Activated T-cell treated with anti-CD3 and anti-CD28 coated beads, Interleukin-2, amount 50 U/mL, for 4 hours (primary cell): ENCODE measurements at regions not wholly inside any gene's neighbourhood (a gene's known extent, or its start where the extent isn't known, plus 50 kb on each side); places are given as distances from the start of the nearest gene placed in this dataset.

Experiments
- ATAC-seq, 2 donors: fragments of 200-7000 bp; cut with Tn5 transposase; one replicate each; pipeline ENCODE4 v1.10.0; 2021
- DNase-seq: peaks from one replicate; pipeline ENCODE4 v3.0.0-alpha.2; 2020
- H3K27me3 Mint-ChIP-seq: one replicate; pipeline ENCODE4 v1.8.0; 2021; ENCODE audit warnings: low read depth, mixed read lengths
- H3K36me3 Mint-ChIP-seq: one replicate; pipeline ENCODE4 v1.8.0; 2022; ENCODE audit warnings: mixed read lengths; ENCODE audit not compliant: insufficient read depth
- H3K4me1 Mint-ChIP-seq: one replicate; pipeline ENCODE4 v1.8.0; 2021; ENCODE audit warnings: low read depth, mixed read lengths
- H3K4me3 Mint-ChIP-seq: one replicate; pipeline ENCODE4 v1.8.0; 2021; ENCODE audit warnings: mild to moderate bottlenecking, moderate library complexity, mixed read lengths
- H3K9me3 Mint-ChIP-seq: one replicate; pipeline ENCODE4 v1.8.0; 2021; ENCODE audit warnings: mixed read lengths

DNA sequence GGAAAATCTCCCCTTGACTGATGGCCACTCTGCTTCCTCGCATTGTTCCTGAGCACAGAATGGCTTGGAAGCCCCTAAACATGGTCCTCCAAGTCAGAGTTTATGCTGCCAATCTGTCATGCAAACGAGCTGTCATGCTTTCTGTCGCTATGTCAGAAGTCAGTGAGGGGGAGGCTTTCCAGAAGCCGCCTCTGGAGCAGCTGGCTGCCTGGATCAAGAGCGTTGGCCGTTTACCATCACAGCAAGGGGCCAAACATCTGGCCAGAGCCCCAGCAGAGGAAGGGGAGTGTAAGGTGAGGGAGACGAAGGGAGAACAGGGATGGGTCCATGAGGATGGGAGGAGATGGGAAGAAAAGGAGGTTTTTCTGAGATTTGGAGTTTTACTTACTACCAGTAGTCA is 372.6 kb upstream of the NR2F2 start:
- peaks cover 28% of the 10 kb centered on the region for H3K9me3 Mint-ChIP-seq
- ATAC-seq (no peak), DNase-seq (no peak)
- H3K27me3 Mint-ChIP-seq = no peaks in the 10 kb centered on the region
- no peaks in the 10 kb centered on the region for H3K4me1 Mint-ChIP-seq
- no peaks in the 10 kb centered on the region for H3K36me3 Mint-ChIP-seq
- no peak overlapping the region for H3K4me3 Mint-ChIP-seq

DNA sequence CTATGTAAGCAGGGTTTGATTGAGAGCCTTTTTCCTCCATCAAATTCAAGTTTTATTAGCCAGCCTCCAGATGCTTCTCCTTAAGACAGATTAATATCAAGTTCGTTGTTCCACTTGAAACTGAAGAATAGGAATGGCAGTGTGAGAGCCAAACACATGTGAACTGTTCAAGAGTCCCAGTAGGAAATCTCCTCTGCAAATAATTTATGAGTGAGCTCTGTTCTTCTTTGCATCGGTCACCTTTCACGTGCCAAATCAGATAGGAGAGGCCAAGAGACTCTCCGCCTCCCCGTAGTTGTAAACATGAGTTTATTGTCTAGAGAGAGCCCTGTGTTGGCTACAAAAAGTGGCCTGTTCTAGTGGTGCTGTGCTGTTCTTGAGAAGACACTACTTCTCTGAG is 372.1 kb upstream of the NR2F2 start:
- Mint-ChIP-seq H3K4me3 (no peak overlapping the region), H3K27me3 (no peaks in the 10 kb centered on the region), H3K4me1 (no peaks in the 10 kb centered on the region), H3K36me3 (no peaks in the 10 kb centered on the region), H3K9me3 (peaks cover 28% of the 10 kb centered on the region)
- no peak for ATAC-seq
- no peak for DNase-seq

DNA sequence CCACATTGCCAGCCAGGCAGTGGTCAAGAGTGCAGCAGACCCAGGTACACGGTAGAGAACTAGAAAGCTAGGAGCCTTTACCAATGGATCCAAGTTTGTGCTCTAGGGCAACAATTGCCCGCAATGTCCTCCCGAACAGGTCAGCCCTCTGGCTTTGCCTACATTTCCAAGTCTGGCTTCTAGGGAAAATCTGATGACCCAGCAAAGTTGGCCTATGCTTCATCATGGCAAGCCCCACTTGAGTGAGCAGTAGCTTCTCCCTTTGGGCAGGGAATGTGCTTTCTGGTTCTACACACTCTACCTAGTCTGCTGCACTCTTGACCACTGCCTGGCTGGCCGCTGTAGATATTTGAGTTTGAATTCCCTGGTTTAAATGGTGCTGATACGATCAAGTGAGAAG is 361.6 kb upstream of the NR2F2 start:
- H3K4me3 Mint-ChIP-seq = no peak overlapping the region
- no peak for DNase-seq
- H3K36me3 Mint-ChIP-seq = no peaks in the 10 kb centered on the region
- no peaks in the 10 kb centered on the region for H3K4me1 Mint-ChIP-seq
- H3K9me3 Mint-ChIP-seq = no peaks in the 10 kb centered on the region
- ATAC-seq = no peak
- H3K27me3 Mint-ChIP-seq = no peaks in the 10 kb centered on the region

DNA sequence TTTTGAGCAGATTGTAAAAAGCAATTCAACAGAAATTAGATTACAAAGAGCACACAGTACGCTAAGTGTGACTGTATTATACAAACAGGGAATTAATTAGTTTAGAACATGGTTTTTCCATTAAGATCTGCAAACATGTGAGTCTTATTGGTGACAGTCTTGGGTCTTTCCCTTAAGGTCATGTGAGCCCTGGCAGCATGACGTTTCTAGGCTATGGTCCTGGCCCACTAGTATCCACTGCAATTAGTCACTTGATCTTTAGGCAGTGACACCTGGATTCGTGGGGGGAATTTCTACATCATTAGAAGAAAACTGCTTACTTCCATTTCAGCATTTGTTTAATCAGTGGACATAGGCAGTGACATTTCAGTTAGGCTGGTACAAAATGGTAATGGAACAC is 360.2 kb upstream of the NR2F2 start:
- DNase-seq (no peak), ATAC-seq (no peak)
- H3K27me3 Mint-ChIP-seq = no peaks in the 10 kb centered on the region
- H3K4me3 Mint-ChIP-seq = no peak overlapping the region
- H3K9me3 Mint-ChIP-seq = no peaks in the 10 kb centered on the region
- H3K4me1 Mint-ChIP-seq = no peaks in the 10 kb centered on the region
- no peaks in the 10 kb centered on the region for H3K36me3 Mint-ChIP-seq

DNA sequence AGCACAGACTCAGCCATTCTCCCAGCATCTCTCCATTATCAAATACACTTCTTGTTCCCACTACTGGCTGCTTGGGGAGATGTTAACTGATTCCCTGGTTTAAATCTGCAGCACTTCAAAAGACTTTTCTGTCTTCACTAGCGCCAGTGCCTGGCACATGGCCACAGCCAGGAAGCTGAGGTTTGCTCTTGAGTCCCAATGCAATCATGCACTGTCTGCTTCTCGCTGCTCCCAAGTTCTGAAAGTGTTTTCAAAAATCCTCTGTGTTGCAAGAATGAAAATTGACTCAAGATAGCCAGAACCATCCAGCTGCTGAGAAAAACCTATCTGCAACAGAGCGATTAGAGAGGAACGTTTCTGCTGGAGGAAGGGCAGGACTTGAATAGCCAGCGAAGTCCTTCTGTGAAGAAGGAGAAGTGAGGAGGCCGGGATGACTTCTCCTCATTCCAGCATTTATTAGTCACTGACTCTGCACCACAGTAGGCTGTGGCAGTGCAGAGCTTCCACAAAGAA is 358.4 kb upstream of the NR2F2 start:
- ATAC-seq (no peak), DNase-seq (no peak)
- Mint-ChIP-seq H3K27me3 (no peaks in the 10 kb centered on the region), H3K4me3 (no peak overlapping the region), H3K9me3 (no peaks in the 10 kb centered on the region), H3K4me1 (no peaks in the 10 kb centered on the region), H3K36me3 (no peaks in the 10 kb centered on the region)

DNA sequence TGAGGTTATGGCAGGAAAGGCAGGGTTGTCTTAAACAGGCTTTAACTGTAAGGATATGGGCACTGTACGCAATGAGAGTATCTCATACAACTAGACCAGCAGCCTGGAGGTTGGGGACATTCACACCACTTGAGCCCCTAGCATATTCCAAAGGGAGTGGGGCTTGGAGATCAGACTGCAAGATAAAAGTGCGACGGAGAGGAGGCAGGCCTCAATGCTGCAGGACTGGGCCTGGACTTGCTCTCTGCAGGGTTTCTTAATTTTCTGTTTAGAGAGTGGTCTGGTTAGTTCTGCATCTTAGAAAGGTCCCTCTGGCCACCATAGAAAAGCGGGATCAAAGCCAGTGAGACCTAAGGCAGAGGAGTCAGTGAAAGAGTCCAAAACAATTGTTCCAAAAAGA is 357.7 kb upstream of the NR2F2 start:
- Mint-ChIP-seq H3K9me3 (no peaks in the 10 kb centered on the region), H3K4me3 (no peak overlapping the region)

DNA sequence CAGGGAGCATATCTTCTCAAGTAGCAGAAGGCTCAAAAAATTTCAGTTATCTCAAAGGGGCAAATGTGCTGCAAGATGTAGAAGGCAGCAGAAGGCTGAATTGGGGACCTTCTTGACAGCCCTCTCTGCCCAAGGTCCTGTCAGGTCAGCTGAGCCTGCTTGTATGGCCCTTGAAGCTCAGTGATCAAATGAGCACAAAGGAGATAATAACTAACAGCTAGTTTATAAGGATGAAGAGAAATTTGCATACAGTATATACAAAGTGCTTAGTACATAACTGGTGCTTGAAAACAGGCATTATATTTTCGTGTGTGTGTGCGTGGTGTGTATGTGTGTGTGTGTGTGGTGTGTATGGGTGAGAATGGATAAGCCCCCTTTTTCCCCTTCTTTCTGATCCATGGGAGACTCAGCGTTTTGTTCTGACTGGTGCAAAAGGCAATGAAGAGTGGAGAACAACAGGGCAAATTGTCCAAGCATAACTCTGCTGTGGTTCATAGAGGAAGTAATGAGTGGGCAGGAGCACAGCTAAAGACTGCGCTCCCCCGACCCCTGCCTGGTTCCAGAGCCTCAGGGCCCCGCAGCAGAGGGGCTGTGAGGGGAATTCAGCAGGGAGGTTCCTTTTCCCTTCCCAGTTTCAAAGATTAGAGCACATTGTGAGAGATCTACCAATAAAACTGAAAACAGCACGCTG is 356.8 kb upstream of the NR2F2 start:
- H3K4me3 Mint-ChIP-seq = no peak overlapping the region
- H3K9me3 Mint-ChIP-seq = no peaks in the 10 kb centered on the region
- DNase-seq (no peak), ATAC-seq (no peak)
- no peaks in the 10 kb centered on the region for H3K4me1 Mint-ChIP-seq
- H3K27me3 Mint-ChIP-seq = no peaks in the 10 kb centered on the region
- H3K36me3 Mint-ChIP-seq = no peaks in the 10 kb centered on the region

More for the DNA sequence above, 357.7 kb upstream of the NR2F2 start:
- Mint-ChIP-seq H3K27me3 (no peaks in the 10 kb centered on the region), H3K4me1 (no peaks in the 10 kb centered on the region), H3K36me3 (no peaks in the 10 kb centered on the region)
- ATAC-seq (no peak), DNase-seq (no peak)

DNA sequence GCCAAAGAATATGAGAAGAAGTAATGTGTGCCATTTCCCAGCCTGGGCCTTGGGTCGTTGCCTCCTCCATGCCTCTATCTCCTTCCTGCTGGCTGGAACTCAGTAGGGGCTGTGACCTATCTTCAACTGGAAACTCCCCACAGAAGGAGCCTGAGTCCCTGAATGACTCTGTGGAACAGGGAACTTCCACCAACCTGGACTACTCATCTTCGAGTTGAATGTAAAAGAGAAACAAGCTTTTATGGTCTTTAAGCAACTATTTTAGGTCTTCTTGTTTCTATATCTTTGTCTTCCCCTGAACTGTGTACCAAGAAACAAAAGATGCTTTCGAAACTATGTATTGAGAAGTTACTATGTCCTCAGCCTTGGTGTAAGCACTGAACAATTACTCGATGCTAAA is 355.3 kb upstream of the NR2F2 start:
- Mint-ChIP-seq H3K27me3 (peaks cover 3% of the 10 kb centered on the region), H3K4me3 (no peak overlapping the region), H3K4me1 (no peaks in the 10 kb centered on the region), H3K36me3 (no peaks in the 10 kb centered on the region), H3K9me3 (no peaks in the 10 kb centered on the region)
- ATAC-seq (no peak), DNase-seq (no peak)

DNA sequence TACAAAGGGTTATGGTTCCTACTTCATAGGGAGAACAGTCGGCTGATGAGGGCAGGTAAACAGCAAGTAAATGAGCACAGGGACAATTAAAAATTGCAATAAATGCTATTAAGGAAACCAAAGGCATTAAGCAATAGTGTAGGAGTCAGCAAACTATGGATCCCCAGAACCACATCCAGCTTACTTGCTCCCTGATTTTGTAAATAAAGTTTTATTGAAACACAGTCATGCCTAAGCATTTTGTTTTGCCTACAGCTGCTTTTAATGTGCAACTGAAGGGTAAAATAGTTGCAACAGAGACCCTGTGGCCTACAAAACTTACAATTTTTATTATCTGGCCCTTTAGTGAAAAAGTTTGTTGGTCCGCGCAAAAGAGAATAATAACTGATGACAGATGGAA is 351.2 kb upstream of the NR2F2 start:
- no peak overlapping the region for H3K4me3 Mint-ChIP-seq
- ATAC-seq (no peak), DNase-seq (no peak)
- peaks cover 7% of the 10 kb centered on the region for H3K27me3 Mint-ChIP-seq
- no peaks in the 10 kb centered on the region for H3K9me3 Mint-ChIP-seq
- no peaks in the 10 kb centered on the region for H3K36me3 Mint-ChIP-seq
- no peaks in the 10 kb centered on the region for H3K4me1 Mint-ChIP-seq

DNA sequence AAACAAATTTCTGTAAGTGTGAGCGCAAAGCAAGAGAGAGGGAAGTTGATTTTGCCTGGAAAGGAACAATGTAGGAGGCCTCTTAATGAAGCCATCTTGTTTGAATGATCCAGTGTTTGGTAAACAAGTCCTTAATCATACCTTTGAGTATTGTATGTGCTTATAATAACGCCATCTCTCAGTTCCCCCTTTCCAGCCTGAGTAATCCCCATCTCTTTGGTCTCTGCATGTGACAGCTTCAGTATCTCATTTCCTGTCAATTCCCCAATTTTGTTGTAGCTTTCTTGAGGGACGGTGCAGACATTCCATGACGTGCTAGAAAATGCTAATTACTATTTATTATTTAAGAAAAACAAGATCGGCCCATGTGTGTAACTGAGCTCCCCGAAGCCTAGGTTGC is 349.3 kb upstream of the NR2F2 start:
- H3K36me3 Mint-ChIP-seq = no peaks in the 10 kb centered on the region
- H3K4me3 Mint-ChIP-seq = no peak overlapping the region
- H3K9me3 Mint-ChIP-seq = no peaks in the 10 kb centered on the region
- no peaks in the 10 kb centered on the region for H3K4me1 Mint-ChIP-seq
- ATAC-seq = no peak
- H3K27me3 Mint-ChIP-seq = peaks cover 11% of the 10 kb centered on the region
- DNase-seq = no peak

DNA sequence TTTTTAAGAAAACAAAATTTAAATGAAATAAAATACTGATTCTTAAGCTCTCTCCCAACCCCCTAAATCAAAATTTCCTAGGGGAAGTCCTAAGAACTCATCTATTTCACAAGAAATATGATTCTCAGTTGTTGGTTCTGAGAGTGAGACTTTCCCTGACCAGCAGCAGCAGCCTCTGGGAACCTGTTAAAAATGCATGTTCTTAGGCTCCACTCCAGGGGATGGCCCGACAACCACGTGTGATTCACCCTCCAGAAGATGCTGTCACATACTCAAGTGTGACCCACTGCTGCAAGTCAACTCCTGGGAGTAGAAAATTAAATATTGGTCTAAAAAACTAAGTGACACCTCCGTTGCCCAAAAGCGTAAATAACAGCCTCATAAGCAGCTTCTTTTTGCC is 343.2 kb upstream of the NR2F2 start:
- Mint-ChIP-seq H3K9me3 (no peaks in the 10 kb centered on the region), H3K4me3 (no peak overlapping the region), H3K4me1 (peaks cover 2% of the 10 kb centered on the region), H3K36me3 (no peaks in the 10 kb centered on the region), H3K27me3 (peaks cover 17% of the 10 kb centered on the region)
- DNase-seq (no peak), ATAC-seq (no peak)

DNA sequence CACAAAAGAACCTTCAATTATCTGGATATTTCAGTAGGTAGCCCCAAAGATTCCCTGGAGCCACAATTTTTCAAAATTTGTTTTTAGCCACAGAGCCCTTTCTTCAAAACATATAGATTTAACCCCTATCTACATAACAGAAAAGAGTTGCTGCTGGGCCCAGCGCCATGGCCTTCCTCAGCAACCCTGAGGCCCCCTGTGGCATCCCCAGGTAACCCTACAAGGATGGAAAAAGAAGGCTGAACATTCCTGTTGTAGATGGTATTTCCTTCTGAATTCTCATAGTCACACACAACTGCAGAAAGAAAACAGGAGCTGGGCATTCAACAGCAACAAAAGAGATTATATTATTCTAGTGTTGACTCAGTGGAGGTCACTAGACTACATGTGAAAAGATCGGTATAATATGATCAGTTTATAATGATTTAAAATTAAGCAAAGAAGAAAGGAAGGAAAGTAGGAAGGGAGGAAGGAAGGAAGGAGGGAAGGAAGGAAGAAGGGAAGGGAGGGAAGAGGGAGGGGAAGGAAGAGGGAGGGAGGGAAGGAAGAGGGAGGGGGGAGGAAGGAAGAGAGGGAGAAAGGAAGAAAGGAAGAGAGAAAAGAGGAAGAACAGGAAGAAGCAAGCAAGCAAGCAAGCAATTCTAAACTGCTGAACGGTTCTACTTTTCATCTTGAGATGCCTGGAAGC is 342.5 kb upstream of the NR2F2 start:
- Mint-ChIP-seq H3K4me1 (peaks cover 2% of the 10 kb centered on the region), H3K36me3 (no peaks in the 10 kb centered on the region), H3K9me3 (no peaks in the 10 kb centered on the region), H3K27me3 (peaks cover 15% of the 10 kb centered on the region), H3K4me3 (no peak overlapping the region)
- DNase-seq = no peak
- ATAC-seq = no peak

DNA sequence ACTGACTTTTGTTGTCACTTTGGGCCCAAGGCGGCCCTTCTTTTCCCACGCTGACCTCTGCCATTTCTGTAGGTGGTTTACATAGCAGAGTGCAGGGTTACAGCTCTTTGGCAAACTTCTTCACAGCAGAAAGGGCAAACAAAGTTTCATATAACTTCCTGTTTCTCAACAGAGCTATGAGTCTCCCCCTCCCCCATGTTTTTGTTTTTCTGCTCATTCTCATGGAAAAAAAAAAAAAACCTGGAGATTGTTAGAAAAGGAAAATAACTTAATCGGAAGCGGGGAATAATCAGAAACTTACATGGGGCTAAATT is 342.0 kb upstream of the NR2F2 start:
- Mint-ChIP-seq H3K9me3 (no peaks in the 10 kb centered on the region), H3K4me1 (peaks cover 2% of the 10 kb centered on the region), H3K36me3 (no peaks in the 10 kb centered on the region), H3K27me3 (peaks cover 15% of the 10 kb centered on the region), H3K4me3 (no peak overlapping the region)
- DNase-seq = no peak
- ATAC-seq = no peak

DNA sequence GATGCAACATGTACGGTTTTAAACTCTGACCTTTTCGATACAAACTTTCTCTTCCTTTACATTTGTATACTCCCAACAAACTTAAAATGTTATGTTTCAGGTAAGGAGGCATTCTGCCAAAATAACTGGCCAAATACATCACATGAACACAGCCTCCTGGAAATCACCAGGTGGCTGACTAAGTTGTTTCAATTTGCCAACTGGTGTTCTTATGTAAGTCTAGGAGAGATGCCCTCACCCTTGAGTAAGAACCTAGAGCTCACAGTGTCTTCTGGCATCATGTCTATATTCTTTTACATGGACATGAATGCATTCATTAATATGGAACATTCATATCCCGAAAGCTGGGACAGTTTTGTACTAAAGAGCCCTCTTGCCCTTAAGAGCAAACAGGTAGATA is 341.1 kb upstream of the NR2F2 start:
- peaks cover 15% of the 10 kb centered on the region for H3K27me3 Mint-ChIP-seq
- peaks cover 2% of the 10 kb centered on the region for H3K4me1 Mint-ChIP-seq
- no peak for DNase-seq
- H3K4me3 Mint-ChIP-seq = no peak overlapping the region
- no peaks in the 10 kb centered on the region for H3K9me3 Mint-ChIP-seq
- ATAC-seq = no peak
- no peaks in the 10 kb centered on the region for H3K36me3 Mint-ChIP-seq

DNA sequence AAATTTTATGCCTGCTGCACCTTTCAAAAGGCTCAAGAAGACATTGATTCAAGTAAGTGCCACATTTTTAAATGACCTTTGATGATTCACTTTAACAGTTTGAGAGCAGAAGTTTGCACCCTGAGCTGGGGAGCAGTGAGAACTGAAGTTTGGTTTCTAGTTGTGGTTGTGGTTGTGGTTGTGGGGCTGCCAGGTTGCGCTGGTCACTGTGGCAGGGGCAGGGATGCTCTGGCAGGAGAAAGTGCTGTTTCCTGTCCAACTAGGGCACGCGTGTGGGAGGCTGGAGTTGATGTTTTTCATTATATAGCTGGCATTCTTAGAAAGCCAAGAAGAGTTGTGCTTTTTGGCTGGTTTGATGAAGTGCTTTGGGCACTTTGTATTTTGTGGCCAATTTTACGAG is 339.7 kb upstream of the NR2F2 start:
- H3K27me3 Mint-ChIP-seq = peaks cover 22% of the 10 kb centered on the region
- DNase-seq (no peak), ATAC-seq (no peak)
- H3K4me1 Mint-ChIP-seq = peaks cover 7% of the 10 kb centered on the region
- H3K4me3 Mint-ChIP-seq = no peak overlapping the region
- no peaks in the 10 kb centered on the region for H3K36me3 Mint-ChIP-seq
- no peaks in the 10 kb centered on the region for H3K9me3 Mint-ChIP-seq
